Trophoblast cell (in vitro differentiated cells and primary cell): ENCODE measurements at regions not wholly inside any gene's neighbourhood (a gene's known extent, or its start where the extent isn't known, plus 50 kb on each side); places are given as distances from the start of the nearest gene placed in this dataset.

Source experiments
- DNase-seq, 2 donors: peaks; one replicate each; pipeline ENCODE4 v3.0.0-alpha.2; 2016
- H2AFZ ChIP-seq: 2 replicates; pipeline ENCODE4 v1.6.1; 2013; ENCODE audit warnings: low read length, moderate library complexity, mild to moderate bottlenecking; ENCODE audit not compliant: insufficient read depth, poor library complexity
- H2AK5ac ChIP-seq: 2 replicates; pipeline ENCODE4 v1.6.1; 2013; ENCODE audit warnings: mild to moderate bottlenecking, low read length
- H2BK120ac ChIP-seq: 2 replicates; pipeline ENCODE4 v1.6.1; 2013; ENCODE audit warnings: low read length, mild to moderate bottlenecking, moderate library complexity; ENCODE audit not compliant: insufficient read depth, poor library complexity
- H2BK12ac ChIP-seq: 2 replicates; pipeline ENCODE4 v1.6.1; 2013; ENCODE audit warnings: mild to moderate bottlenecking, low read length, moderate library complexity
- H2BK5ac ChIP-seq: 2 replicates; pipeline ENCODE4 v1.6.1; 2013; ENCODE audit warnings: low read length, low read depth, moderate library complexity, mild to moderate bottlenecking; ENCODE audit not compliant: poor library complexity
- H3K14ac ChIP-seq: 2 replicates; pipeline ENCODE4 v1.6.1; 2013; ENCODE audit warnings: mild to moderate bottlenecking, low read length
- H3K18ac ChIP-seq: 2 replicates; pipeline ENCODE4 v1.6.1; 2013; ENCODE audit warnings: mild to moderate bottlenecking, low read length
- H3K23ac ChIP-seq: 2 replicates; pipeline ENCODE4 v1.6.1; 2013; ENCODE audit warnings: low read length
- H3K27ac ChIP-seq: 2 replicates; pipeline ENCODE4 v1.5.1; 2013; ENCODE audit warnings: low read depth, mild to moderate bottlenecking, inconsistent platforms, low read length, moderate library complexity
- H3K27me3 ChIP-seq: 2 replicates; pipeline ENCODE4 v1.6.1; 2013; ENCODE audit warnings: inconsistent platforms, mild to moderate bottlenecking, low read length, moderate library complexity; ENCODE audit not compliant: insufficient read depth
- H3K36me3 ChIP-seq, 2 experiments: 1 replicate in 1 of 2; 2 replicates in 1 of 2; pipeline ENCODE4 v1.6.1; 2013; ENCODE audit warnings: low read length in 2 of 2, mild to moderate bottlenecking in 2 of 2, moderate library complexity in 1 of 2; ENCODE audit not compliant: insufficient read depth in 2 of 2, control insufficient read depth in 1 of 2
- H3K4ac ChIP-seq: 2 replicates; pipeline ENCODE4 v1.6.1; 2013; ENCODE audit warnings: low read depth, mild to moderate bottlenecking, low read length, moderate library complexity
- H3K4me1 ChIP-seq, 2 experiments: 1 replicate in 1 of 2; 2 replicates in 1 of 2; pipeline ENCODE4 v1.6.1; 2013; ENCODE audit warnings: low read length in 2 of 2, mild to moderate bottlenecking in 2 of 2, moderate library complexity in 1 of 2; ENCODE audit not compliant: insufficient read depth in 2 of 2, control insufficient read depth in 1 of 2
- H3K4me2 ChIP-seq: 2 replicates; pipeline ENCODE4 v1.6.1; 2013; ENCODE audit warnings: inconsistent platforms, mild to moderate bottlenecking, low read length, moderate library complexity
- H3K4me3 ChIP-seq: 2 replicates; pipeline ENCODE4 v1.5.1; 2013; ENCODE audit warnings: mild to moderate bottlenecking, low read depth, low read length, inconsistent platforms
- H3K79me1 ChIP-seq: one replicate; pipeline ENCODE4 v1.6.1; 2013; ENCODE audit warnings: low read length
- H3K79me2 ChIP-seq: 2 replicates; pipeline ENCODE4 v1.6.1; 2013; ENCODE audit warnings: low read length, mild to moderate bottlenecking; ENCODE audit not compliant: control insufficient read depth, insufficient read depth, poor library complexity
- H3K9ac ChIP-seq: 2 replicates; pipeline ENCODE4 v1.6.1; 2013; ENCODE audit warnings: mild to moderate bottlenecking, low read length
- H3K9me3 ChIP-seq: 2 replicates; pipeline ENCODE4 v1.6.1; 2013; ENCODE audit warnings: low read depth, mild to moderate bottlenecking, control low read depth, inconsistent platforms, low read length; ENCODE audit not compliant: insufficient read depth
- H4K12ac ChIP-seq: 2 replicates; pipeline ENCODE4 v1.6.1; 2013; ENCODE audit warnings: low read depth, mild to moderate bottlenecking, low read length, moderate library complexity
- H4K8ac ChIP-seq: 2 replicates; pipeline ENCODE4 v1.6.1; 2013; ENCODE audit warnings: low read depth, mild to moderate bottlenecking, low read length, moderate library complexity
- H4K91ac ChIP-seq: one replicate; pipeline ENCODE4 v1.6.1; 2013; ENCODE audit warnings: low read depth, mild to moderate bottlenecking, low read length, moderate library complexity
- WGBS: extraction: QIAGEN DNeasy Blood & Tissue Kit; methylation state at CpG from one replicate; pipeline ENCODE4 v1.1.7; 2013; ENCODE audit warnings: missing lambda C conversion rate; ENCODE audit not compliant: insufficient read length, insufficient coverage; ENCODE audit errors: extremely low coverage; 5-methylcytosine and 5-hydroxymethylcytosine counted together

DNA sequence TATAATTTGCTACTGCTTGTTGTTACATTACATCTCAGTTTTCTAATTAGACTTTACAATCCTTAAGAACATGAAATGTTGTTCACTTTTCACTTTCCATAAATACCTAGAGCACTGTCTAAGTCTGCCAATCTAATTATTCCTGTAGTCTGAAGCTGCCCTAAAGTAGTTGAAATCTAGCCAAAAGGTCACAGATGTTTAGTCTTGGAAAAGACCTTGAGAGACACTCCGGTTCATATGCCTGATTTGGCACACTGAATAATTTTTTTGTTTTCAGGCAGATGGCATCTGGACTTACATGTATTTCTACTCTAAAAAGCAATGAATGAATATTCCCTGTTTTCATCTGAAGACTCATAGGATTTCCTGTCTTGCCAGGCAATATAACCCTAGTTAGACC, 359.1 kb downstream of the ANKRD7 start:
- Histone ChIP-seq H4K12ac (no peak overlapping the region), H3K27me3 (no peaks in the 10 kb centered on the region), H2BK120ac (no peak overlapping the region), H3K23ac (no peak overlapping the region), H3K9ac (no peak overlapping the region), H2BK12ac (no peak overlapping the region), H2AK5ac (no peak overlapping the region), H3K79me1 (peaks cover 3% of the 10 kb centered on the region), H3K4me3 (no peak overlapping the region), H3K14ac (no peak overlapping the region), H3K4me2 (no peak overlapping the region), H3K79me2 (no peaks in the 10 kb centered on the region), H2AFZ (no peak overlapping the region), H3K27ac (no peak overlapping the region), H2BK5ac (no peak overlapping the region), H4K8ac (no peak overlapping the region), H3K18ac (no peak overlapping the region), H4K91ac (no peak overlapping the region), H3K4me1 (no peaks in the 10 kb centered on the region), H3K4ac (no peak overlapping the region), H3K9me3 (peaks cover 5% of the 10 kb centered on the region), H3K36me3 (no peaks in the 10 kb centered on the region)
- no CpG with 5 or more reads among the region's 1 CpG for WGBS
- no peak for DNase-seq

- Histone ChIP-seq H3K4me3 (no peak overlapping the region), H3K4me2 (no peak overlapping the region), H4K8ac (no peak overlapping the region), H2BK12ac (no peak overlapping the region), H2BK120ac (no peak overlapping the region), H3K14ac (no peak overlapping the region), H3K9me3 (peaks cover 6% of the 10 kb centered on the region), H3K36me3 (no peaks in the 10 kb centered on the region), H3K9ac (no peak overlapping the region), H3K27ac (no peak overlapping the region), H3K18ac (no peak overlapping the region), H3K27me3 (no peaks in the 10 kb centered on the region), H3K4me1 (no peaks in the 10 kb centered on the region), H2AK5ac (no peak overlapping the region), H3K79me1 (no peaks in the 10 kb centered on the region), H4K91ac (no peak overlapping the region), H2AFZ (no peak overlapping the region), H2BK5ac (no peak overlapping the region), H4K12ac (no peak overlapping the region), H3K79me2 (no peaks in the 10 kb centered on the region), H3K23ac (no peak overlapping the region), H3K4ac (no peak overlapping the region)
- WGBS = no CpG with 5 or more reads among the region's 1 CpG
- DNase-seq = no peak
Measured at GRCh38 chr7:118586248-118586647, 361.7 kb downstream of the ANKRD7 start.

DNA sequence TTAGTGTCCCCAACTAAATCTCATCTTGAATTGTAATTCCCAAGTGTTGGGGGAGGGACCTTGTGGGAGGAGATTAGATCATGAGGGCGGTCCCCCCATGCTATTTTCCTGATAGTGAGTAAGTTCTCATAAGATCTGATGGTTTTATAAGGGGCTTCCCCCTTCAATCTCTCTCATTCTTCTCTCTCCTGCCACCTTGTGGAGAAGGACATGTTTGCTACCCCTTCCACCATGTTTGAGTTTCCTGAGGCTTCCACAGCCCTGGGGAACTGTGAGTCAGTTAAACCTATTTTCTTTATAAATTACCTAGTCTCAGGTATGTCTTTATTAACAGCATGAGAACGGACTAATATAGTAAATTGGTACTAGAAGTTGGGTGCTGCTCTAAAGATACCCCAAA, 365.6 kb downstream of the ANKRD7 start:
- H3K79me2 ChIP-seq = no peaks in the 10 kb centered on the region
- H4K91ac ChIP-seq = no peak overlapping the region
- H3K4me3 ChIP-seq = no peak overlapping the region
- no peak overlapping the region for H3K9ac ChIP-seq
- no peak overlapping the region for H3K18ac ChIP-seq
- no peaks in the 10 kb centered on the region for H3K4me1 ChIP-seq
- no peaks in the 10 kb centered on the region for H3K27me3 ChIP-seq
- H3K36me3 ChIP-seq = no peaks in the 10 kb centered on the region
- H3K27ac ChIP-seq = no peak overlapping the region
- WGBS = no CpG with 5 or more reads among the region's 2 CpGs
- no peak overlapping the region for H3K23ac ChIP-seq
- H3K4me2 ChIP-seq = no peak overlapping the region
- H2BK120ac ChIP-seq = no peak overlapping the region
- no peak overlapping the region for H2AK5ac ChIP-seq
- H3K4ac ChIP-seq = no peak overlapping the region
- H3K79me1 ChIP-seq = no peaks in the 10 kb centered on the region
- no peak overlapping the region for H4K12ac ChIP-seq
- no peak overlapping the region for H2BK5ac ChIP-seq
- H4K8ac ChIP-seq = no peak overlapping the region
- H3K14ac ChIP-seq = no peak overlapping the region
- H2BK12ac ChIP-seq = no peak overlapping the region
- peak in 1 of 2 donors; percentile 11 for DNase-seq
- no peak overlapping the region for H2AFZ ChIP-seq
- peaks cover 6% of the 10 kb centered on the region for H3K9me3 ChIP-seq

GRCh38 chr7:118602090-118602489, 377.6 kb downstream of the ANKRD7 start:
- Histone ChIP-seq H3K23ac (no peak overlapping the region), H4K8ac (no peak overlapping the region), H3K4ac (no peak overlapping the region), H2BK120ac (no peak overlapping the region), H3K4me3 (no peak overlapping the region), H3K36me3 (no peaks in the 10 kb centered on the region), H3K79me2 (no peaks in the 10 kb centered on the region), H2BK12ac (no peak overlapping the region), H3K18ac (no peak overlapping the region), H3K4me1 (no peaks in the 10 kb centered on the region), H2AK5ac (no peak overlapping the region), H3K4me2 (no peak overlapping the region), H3K14ac (no peak overlapping the region), H3K9me3 (no peaks in the 10 kb centered on the region), H2BK5ac (no peak overlapping the region), H3K9ac (no peak overlapping the region), H4K12ac (no peak overlapping the region), H4K91ac (no peak overlapping the region), H3K27ac (no peak overlapping the region), H3K27me3 (no peaks in the 10 kb centered on the region), H2AFZ (no peak overlapping the region), H3K79me1 (no peaks in the 10 kb centered on the region)
- DNase-seq = no peak
